ENCODE measurements at regions not wholly inside any gene's neighbourhood (a gene's known extent, or its start where the extent isn't known, plus 50 kb on each side); places are given as distances from the start of the nearest gene placed in this dataset.

- DNase-seq (ENCODE audit: low spot score), result no peak
- TF ChIP-seq, protein P1, sequence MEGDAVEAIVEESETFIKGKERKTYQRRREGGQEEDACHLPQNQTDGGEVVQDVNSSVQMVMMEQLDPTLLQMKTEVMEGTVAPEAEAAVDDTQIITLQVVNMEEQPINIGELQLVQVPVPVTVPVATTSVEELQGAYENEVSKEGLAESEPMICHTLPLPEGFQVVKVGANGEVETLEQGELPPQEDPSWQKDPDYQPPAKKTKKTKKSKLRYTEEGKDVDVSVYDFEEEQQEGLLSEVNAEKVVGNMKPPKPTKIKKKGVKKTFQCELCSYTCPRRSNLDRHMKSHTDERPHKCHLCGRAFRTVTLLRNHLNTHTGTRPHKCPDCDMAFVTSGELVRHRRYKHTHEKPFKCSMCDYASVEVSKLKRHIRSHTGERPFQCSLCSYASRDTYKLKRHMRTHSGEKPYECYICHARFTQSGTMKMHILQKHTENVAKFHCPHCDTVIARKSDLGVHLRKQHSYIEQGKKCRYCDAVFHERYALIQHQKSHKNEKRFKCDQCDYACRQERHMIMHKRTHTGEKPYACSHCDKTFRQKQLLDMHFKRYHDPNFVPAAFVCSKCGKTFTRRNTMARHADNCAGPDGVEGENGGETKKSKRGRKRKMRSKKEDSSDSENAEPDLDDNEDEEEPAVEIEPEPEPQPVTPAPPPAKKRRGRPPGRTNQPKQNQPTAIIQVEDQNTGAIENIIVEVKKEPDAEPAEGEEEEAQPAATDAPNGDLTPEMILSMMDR (IDR thresholded peaks at IDR 0.05), result no peak
- Mint-ChIP-seq H3K9me3 (ENCODE audit: low read depth) (peaks cover 6% of the 10 kb centered on the region), H3K36me3 (ENCODE audit: low read depth) (no peaks in the 10 kb centered on the region), H3K4me1 (ENCODE audit: low read depth) (no peaks in the 10 kb centered on the region), H3K27ac (ENCODE audit: unreplicated experiment) (no peak overlapping the region), H3K4me3 (ENCODE audit: unreplicated experiment) (no peak overlapping the region), H3K27me3 (ENCODE audit: low read depth) (peaks cover 3% of the 10 kb centered on the region)
These were observed 109.6 kb downstream of the WDR11 start for GRCh38 chr10:120960725-120961124.

GRCh38 chr10:120961795-120962755 is 110.9 kb downstream of the WDR11 start:
- Mint-ChIP-seq H3K27me3 (ENCODE audit: low read depth) (peaks cover 4% of the 10 kb centered on the region), H3K27ac (ENCODE audit: unreplicated experiment) (no peak overlapping the region), H3K4me1 (ENCODE audit: low read depth) (no peaks in the 10 kb centered on the region), H3K4me3 (ENCODE audit: unreplicated experiment) (no peak overlapping the region), H3K9me3 (ENCODE audit: low read depth) (peaks cover 3% of the 10 kb centered on the region), H3K36me3 (ENCODE audit: low read depth) (no peaks in the 10 kb centered on the region)
- TF ChIP-seq, protein P1 (IDR thresholded peaks at IDR 0.05), result no peak
- DNase-seq (ENCODE audit: low spot score), result no peak

DNA sequence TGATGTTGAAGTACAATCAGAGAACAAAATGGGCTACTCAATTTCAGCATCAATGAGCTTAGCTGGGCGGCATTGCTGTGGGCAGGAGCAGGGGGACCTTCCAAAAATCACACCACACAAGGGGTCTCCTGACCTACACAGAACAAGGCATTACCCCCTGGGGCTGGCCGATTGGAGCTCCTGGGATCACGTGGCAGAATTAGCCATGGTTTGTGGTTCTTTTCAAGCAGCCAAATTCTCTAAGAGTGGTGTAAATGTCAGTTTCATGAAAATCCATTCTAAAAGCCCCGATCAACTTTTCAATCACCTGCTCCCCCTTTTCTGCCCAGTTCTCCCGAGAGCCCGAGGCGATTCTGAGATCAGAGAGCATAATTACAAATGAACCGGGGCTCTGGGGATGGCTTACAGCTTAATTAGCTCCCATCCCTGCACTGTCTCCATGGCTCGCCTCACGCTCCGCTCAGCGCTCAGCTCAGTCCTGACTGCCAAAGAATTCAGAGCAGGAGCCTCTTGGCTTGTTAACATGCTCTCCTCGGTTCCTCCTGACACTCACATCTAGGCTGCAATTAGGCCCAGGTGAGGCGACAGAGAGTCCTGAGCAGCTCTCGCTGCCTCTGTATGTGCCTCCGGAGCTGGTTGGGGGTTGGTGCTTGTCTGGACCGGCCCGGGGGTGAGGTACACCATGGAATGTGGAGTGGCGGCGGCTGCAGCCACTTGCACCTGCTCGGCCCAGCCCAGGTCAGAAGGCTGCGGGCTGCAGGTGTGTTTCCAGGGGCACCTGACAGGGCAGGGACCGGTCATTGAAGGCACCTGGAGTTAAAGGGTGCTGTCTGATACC is 111.8 kb downstream of the WDR11 start:
- Mint-ChIP-seq H3K36me3 (ENCODE audit: low read depth) (no peaks in the 10 kb centered on the region), H3K27me3 (ENCODE audit: low read depth) (peaks cover 6% of the 10 kb centered on the region), H3K27ac (ENCODE audit: unreplicated experiment) (no peak overlapping the region), H3K9me3 (ENCODE audit: low read depth) (no peaks in the 10 kb centered on the region), H3K4me3 (ENCODE audit: unreplicated experiment) (no peak overlapping the region), H3K4me1 (ENCODE audit: low read depth) (no peaks in the 10 kb centered on the region)
- TF ChIP-seq, protein P1 (IDR thresholded peaks at IDR 0.05), result no peak
- no peak for DNase-seq (ENCODE audit: low spot score)

GRCh38 chr10:120963594-120964220 is 112.5 kb downstream of the WDR11 start:
- no peak for DNase-seq (ENCODE audit: low spot score)
- peaks cover 8% of the 10 kb centered on the region for H3K27me3 Mint-ChIP-seq (ENCODE audit: low read depth)
- no peaks in the 10 kb centered on the region for H3K36me3 Mint-ChIP-seq (ENCODE audit: low read depth)
- no peaks in the 10 kb centered on the region for H3K4me1 Mint-ChIP-seq (ENCODE audit: low read depth)
- H3K9me3 Mint-ChIP-seq (ENCODE audit: low read depth), result no peaks in the 10 kb centered on the region
- H3K4me3 Mint-ChIP-seq (ENCODE audit: unreplicated experiment), result no peak overlapping the region
- H3K27ac Mint-ChIP-seq (ENCODE audit: unreplicated experiment), result no peak overlapping the region
- TF ChIP-seq, protein P1 (IDR thresholded peaks at IDR 0.05), result no peak

DNA sequence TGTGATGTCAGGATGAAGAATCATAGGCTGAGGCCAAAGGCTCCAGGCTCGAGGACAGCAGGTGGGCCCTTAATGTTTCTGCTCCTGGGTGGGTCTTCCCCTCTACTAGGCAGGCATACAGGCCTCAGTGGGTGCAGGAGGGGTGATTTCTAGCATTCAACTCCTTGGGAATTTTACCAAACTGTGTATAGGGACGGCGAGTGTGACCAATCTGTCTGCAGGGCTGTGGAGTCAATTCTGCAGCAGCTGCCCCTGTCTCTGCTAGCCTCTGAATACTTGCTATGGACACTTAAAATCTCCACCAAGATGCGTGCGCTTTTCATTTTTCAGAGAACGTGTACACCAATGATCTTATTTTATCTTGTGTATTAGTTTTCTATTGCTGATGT is 115.5 kb downstream of the WDR11 start:
- Mint-ChIP-seq H3K4me1 (ENCODE audit: low read depth) (no peaks in the 10 kb centered on the region), H3K27ac (ENCODE audit: unreplicated experiment) (no peak overlapping the region)

More for the DNA sequence above, 115.5 kb downstream of the WDR11 start:
- H3K4me3 Mint-ChIP-seq (ENCODE audit: unreplicated experiment), result no peak overlapping the region
- TF ChIP-seq, protein P1 (IDR thresholded peaks at IDR 0.05), result no peak
- no peak for DNase-seq (ENCODE audit: low spot score)
- H3K9me3 Mint-ChIP-seq (ENCODE audit: low read depth), result no peaks in the 10 kb centered on the region
- peaks cover 17% of the 10 kb centered on the region for H3K27me3 Mint-ChIP-seq (ENCODE audit: low read depth)
- H3K36me3 Mint-ChIP-seq (ENCODE audit: low read depth), result no peaks in the 10 kb centered on the region

Measured in chondrocyte (in vitro differentiated cells).